Stomach (tissue), 4 donors: ENCODE measurements at regions not wholly inside any gene's neighbourhood (a gene's known extent, or its start where the extent isn't known, plus 50 kb on each side); places are given as distances from the start of the nearest gene placed in this dataset.

Source experiments
- EP300 ChIP-seq: sonication (generic); formaldehyde crosslinking; IDR thresholded peaks from one replicate; pipeline ENCODE4 v1.6.1; 2017; ENCODE audit warnings: antibody characterized with exemption
- POLR2A ChIP-seq, 4 donors: fragments of 450-650 bp; IDR thresholded peaks; one replicate each; pipeline ENCODE4 v1.6.1; 2016; ENCODE audit warnings: antibody characterized with exemption in 4 of 4, control low read depth in 2 of 4, mild to moderate bottlenecking in 1 of 4, moderate library complexity in 1 of 4
- POLR2AphosphoS5 ChIP-seq, 3 donors: sonication (generic); formaldehyde crosslinking; IDR thresholded peaks; one replicate each; pipeline ENCODE4 v1.6.1; 2016; ENCODE audit warnings: antibody characterized with exemption in 3 of 3
- TF ChIP-seq, protein P1 (sequence below), 7 experiments: fragments of 450-650 bp in 4 of 7; fragments of 200-600 bp in 3 of 7; sonication (generic) in 3 of 7; IDR thresholded peaks; one replicate each; pipeline ENCODE4 v1.5.1; 2016 to 2019; ENCODE audit warnings: antibody characterized with exemption in 7 of 7, control low read depth in 2 of 7, mild to moderate bottlenecking in 1 of 7

DNA sequence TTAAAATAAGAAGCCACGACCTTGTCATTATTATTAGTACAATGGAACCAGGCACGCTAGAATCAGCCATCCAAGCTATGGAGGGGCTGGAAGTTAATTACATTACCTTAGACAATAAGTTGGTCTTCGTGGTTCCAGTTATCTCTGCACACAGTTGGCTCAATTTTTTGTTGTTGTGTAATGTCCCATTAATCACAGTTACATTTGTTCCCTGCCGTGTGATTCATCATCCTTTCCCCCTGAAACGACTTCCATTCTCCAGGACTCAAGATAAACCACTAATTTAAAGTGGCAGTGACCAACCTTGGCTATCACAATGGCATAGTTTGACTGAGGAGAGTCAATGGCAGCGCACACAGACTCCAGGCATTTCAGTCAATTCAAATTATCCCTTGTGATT, 905.0 kb downstream of the RAB28 start:
- TF ChIP-seq, protein P1, sequence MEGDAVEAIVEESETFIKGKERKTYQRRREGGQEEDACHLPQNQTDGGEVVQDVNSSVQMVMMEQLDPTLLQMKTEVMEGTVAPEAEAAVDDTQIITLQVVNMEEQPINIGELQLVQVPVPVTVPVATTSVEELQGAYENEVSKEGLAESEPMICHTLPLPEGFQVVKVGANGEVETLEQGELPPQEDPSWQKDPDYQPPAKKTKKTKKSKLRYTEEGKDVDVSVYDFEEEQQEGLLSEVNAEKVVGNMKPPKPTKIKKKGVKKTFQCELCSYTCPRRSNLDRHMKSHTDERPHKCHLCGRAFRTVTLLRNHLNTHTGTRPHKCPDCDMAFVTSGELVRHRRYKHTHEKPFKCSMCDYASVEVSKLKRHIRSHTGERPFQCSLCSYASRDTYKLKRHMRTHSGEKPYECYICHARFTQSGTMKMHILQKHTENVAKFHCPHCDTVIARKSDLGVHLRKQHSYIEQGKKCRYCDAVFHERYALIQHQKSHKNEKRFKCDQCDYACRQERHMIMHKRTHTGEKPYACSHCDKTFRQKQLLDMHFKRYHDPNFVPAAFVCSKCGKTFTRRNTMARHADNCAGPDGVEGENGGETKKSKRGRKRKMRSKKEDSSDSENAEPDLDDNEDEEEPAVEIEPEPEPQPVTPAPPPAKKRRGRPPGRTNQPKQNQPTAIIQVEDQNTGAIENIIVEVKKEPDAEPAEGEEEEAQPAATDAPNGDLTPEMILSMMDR (IDR thresholded peaks at IDR 0.05) = no peak
- TF ChIP-seq EP300 = no peak
- no peak for TF ChIP-seq POLR2AphosphoS5 (IDR thresholded peaks at IDR 0.05)
- TF ChIP-seq POLR2A (IDR thresholded peaks at IDR 0.05) = no peak
